ENCODE measurements at regions not wholly inside any gene's neighbourhood (a gene's known extent, or its start where the extent isn't known, plus 50 kb on each side); places are given as distances from the start of the nearest gene placed in this dataset.
"Not testable (repeated sequence)": the region's sequence is repeated elsewhere in the genome, so short reads cannot be mapped to it uniquely, and the experiment has no call there.

GRCh38 chr13:24995225-24995804, 100.6 kb upstream of the PABPC3 start:
- no peaks in the 10 kb centered on the region for H3K27me3 ChIP-seq (ENCODE audit: control insufficient read depth, insufficient read depth, low read length)
- H3K27ac ChIP-seq = no peak overlapping the region
- H3K36me3 ChIP-seq (ENCODE audit: control insufficient read depth, insufficient read depth, low read length) = no peaks in the 10 kb centered on the region
- H2AFZ ChIP-seq = no peak overlapping the region
- TF ChIP-seq, protein P1, sequence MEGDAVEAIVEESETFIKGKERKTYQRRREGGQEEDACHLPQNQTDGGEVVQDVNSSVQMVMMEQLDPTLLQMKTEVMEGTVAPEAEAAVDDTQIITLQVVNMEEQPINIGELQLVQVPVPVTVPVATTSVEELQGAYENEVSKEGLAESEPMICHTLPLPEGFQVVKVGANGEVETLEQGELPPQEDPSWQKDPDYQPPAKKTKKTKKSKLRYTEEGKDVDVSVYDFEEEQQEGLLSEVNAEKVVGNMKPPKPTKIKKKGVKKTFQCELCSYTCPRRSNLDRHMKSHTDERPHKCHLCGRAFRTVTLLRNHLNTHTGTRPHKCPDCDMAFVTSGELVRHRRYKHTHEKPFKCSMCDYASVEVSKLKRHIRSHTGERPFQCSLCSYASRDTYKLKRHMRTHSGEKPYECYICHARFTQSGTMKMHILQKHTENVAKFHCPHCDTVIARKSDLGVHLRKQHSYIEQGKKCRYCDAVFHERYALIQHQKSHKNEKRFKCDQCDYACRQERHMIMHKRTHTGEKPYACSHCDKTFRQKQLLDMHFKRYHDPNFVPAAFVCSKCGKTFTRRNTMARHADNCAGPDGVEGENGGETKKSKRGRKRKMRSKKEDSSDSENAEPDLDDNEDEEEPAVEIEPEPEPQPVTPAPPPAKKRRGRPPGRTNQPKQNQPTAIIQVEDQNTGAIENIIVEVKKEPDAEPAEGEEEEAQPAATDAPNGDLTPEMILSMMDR (IDR thresholded peaks at IDR 0.05) = peak; percentile 49
- H3K9me3 ChIP-seq (ENCODE audit: control insufficient read depth, low read length) = no peaks in the 10 kb centered on the region
- no peaks in the 10 kb centered on the region for H3K79me2 ChIP-seq
- H3K4me3 ChIP-seq (ENCODE audit: low read depth, low read length) = no peak overlapping the region
- no peak overlapping the region for H3K4me2 ChIP-seq (ENCODE audit: low read length)
- H3K4me1 ChIP-seq = no peaks in the 10 kb centered on the region
- no peak overlapping the region for H3K9ac ChIP-seq

DNA sequence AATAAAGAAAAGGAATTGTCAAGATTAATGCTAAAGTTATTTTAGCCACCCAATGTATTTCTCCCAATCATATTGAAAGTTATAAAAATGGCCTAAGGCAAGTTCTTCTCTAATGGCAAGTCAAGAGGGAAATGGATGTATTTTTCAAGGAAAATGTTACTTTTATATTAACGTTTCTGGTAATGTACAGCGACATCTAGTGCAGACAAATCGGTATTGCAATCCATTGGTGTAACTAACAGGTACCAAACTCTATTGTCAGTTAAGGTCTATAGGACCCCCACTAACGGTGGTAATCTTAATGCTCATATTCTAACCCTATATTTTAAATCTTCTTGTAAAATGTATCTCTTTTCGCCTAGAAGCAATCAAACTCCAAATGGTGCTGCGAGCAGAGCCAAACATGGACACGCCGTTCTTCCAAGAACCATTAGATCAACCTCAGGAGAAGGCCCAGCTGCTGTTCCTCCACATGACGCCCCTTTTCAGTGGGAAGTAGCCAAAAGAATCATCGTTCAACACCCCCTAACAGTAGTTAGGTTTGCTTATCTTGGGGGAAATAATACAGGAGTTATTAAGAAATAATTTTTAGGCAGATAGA, 98.5 kb upstream of the PABPC3 start:
- H3K36me3 ChIP-seq (ENCODE audit: control insufficient read depth, insufficient read depth, low read length) = no peaks in the 10 kb centered on the region
- H3K9me3 ChIP-seq (ENCODE audit: control insufficient read depth, low read length) = no peaks in the 10 kb centered on the region
- TF ChIP-seq, protein P1 (IDR thresholded peaks at IDR 0.05) = peak; percentile 55
- no peak overlapping the region for H2AFZ ChIP-seq
- H3K4me2 ChIP-seq (ENCODE audit: low read length) = no peak overlapping the region
- no peak overlapping the region for H3K27ac ChIP-seq
- no peaks in the 10 kb centered on the region for H3K79me2 ChIP-seq
- no peak overlapping the region for H3K9ac ChIP-seq
- no peak overlapping the region for H3K4me3 ChIP-seq (ENCODE audit: low read depth, low read length)
- H3K4me1 ChIP-seq = peaks cover 2% of the 10 kb centered on the region
- no peaks in the 10 kb centered on the region for H3K27me3 ChIP-seq (ENCODE audit: control insufficient read depth, insufficient read depth, low read length)

GRCh38 chr13:24998433-24998832, 97.5 kb upstream of the PABPC3 start:
- peaks cover 2% of the 10 kb centered on the region for H3K4me1 ChIP-seq
- H3K4me2 ChIP-seq (ENCODE audit: low read length) = no peak overlapping the region
- no peak overlapping the region for H3K27ac ChIP-seq
- H3K36me3 ChIP-seq (ENCODE audit: control insufficient read depth, insufficient read depth, low read length) = no peaks in the 10 kb centered on the region
- no peak overlapping the region for H3K4me3 ChIP-seq (ENCODE audit: low read depth, low read length)
- H3K79me2 ChIP-seq = no peaks in the 10 kb centered on the region
- no peaks in the 10 kb centered on the region for H3K9me3 ChIP-seq (ENCODE audit: control insufficient read depth, low read length)
- H3K27me3 ChIP-seq (ENCODE audit: control insufficient read depth, insufficient read depth, low read length) = no peaks in the 10 kb centered on the region
- TF ChIP-seq, protein P1 (IDR thresholded peaks at IDR 0.05) = no peak
- no peak overlapping the region for H3K9ac ChIP-seq
- H2AFZ ChIP-seq = no peak overlapping the region

GRCh38 chr13:25001476-25002206, 94.3 kb upstream of the PABPC3 start:
- peak overlapping the region; percentile 38 for H3K4me2 ChIP-seq (ENCODE audit: low read length)
- no peak overlapping the region for H3K27ac ChIP-seq
- H2AFZ ChIP-seq = no peak overlapping the region
- H3K79me2 ChIP-seq = no peaks in the 10 kb centered on the region
- peaks cover 2% of the 10 kb centered on the region for H3K4me1 ChIP-seq
- H3K27me3 ChIP-seq (ENCODE audit: control insufficient read depth, insufficient read depth, low read length) = no peaks in the 10 kb centered on the region
- no peaks in the 10 kb centered on the region for H3K36me3 ChIP-seq (ENCODE audit: control insufficient read depth, insufficient read depth, low read length)
- no peak overlapping the region for H3K4me3 ChIP-seq (ENCODE audit: low read depth, low read length)
- H3K9me3 ChIP-seq (ENCODE audit: control insufficient read depth, low read length) = no peaks in the 10 kb centered on the region
- TF ChIP-seq, protein P1 (IDR thresholded peaks at IDR 0.05) = no peak
- no peak overlapping the region for H3K9ac ChIP-seq

- not testable (repeated sequence) for H3K27me3 ChIP-seq (ENCODE audit: control insufficient read depth, insufficient read depth, low read length); H3K36me3 ChIP-seq (ENCODE audit: control insufficient read depth, insufficient read depth, low read length); H3K4me3 ChIP-seq (ENCODE audit: low read depth, low read length); H3K27ac ChIP-seq; H3K9me3 ChIP-seq (ENCODE audit: control insufficient read depth, low read length); H2AFZ ChIP-seq; H3K79me2 ChIP-seq; H3K9ac ChIP-seq; H3K4me1 ChIP-seq
- H3K4me2 ChIP-seq (ENCODE audit: low read length) = peak overlapping the region; percentile 38
Observed at GRCh38 chr13:25002311-25002710, 93.6 kb upstream of the PABPC3 start.

- not testable (repeated sequence) for H3K79me2 ChIP-seq; H3K27me3 ChIP-seq (ENCODE audit: control insufficient read depth, insufficient read depth, low read length); H3K4me2 ChIP-seq (ENCODE audit: low read length); H2AFZ ChIP-seq; H3K9ac ChIP-seq; H3K4me1 ChIP-seq; H3K9me3 ChIP-seq (ENCODE audit: control insufficient read depth, low read length); H3K4me3 ChIP-seq (ENCODE audit: low read depth, low read length); H3K36me3 ChIP-seq (ENCODE audit: control insufficient read depth, insufficient read depth, low read length); H3K27ac ChIP-seq
Observed at GRCh38 chr13:25004489-25004888, 91.4 kb upstream of the PABPC3 start.

GRCh38 chr13:25005050-25005497, 90.9 kb upstream of the PABPC3 start:
- not testable (repeated sequence) for H3K79me2 ChIP-seq; H3K9ac ChIP-seq; H3K4me2 ChIP-seq (ENCODE audit: low read length); H3K36me3 ChIP-seq (ENCODE audit: control insufficient read depth, insufficient read depth, low read length); H3K4me3 ChIP-seq (ENCODE audit: low read depth, low read length); H3K27me3 ChIP-seq (ENCODE audit: control insufficient read depth, insufficient read depth, low read length); H3K4me1 ChIP-seq; H3K9me3 ChIP-seq (ENCODE audit: control insufficient read depth, low read length); H2AFZ ChIP-seq; H3K27ac ChIP-seq
